ENCODE measurements at regions not wholly inside any gene's neighbourhood (a gene's known extent, or its start where the extent isn't known, plus 50 kb on each side); places are given as distances from the start of the nearest gene placed in this dataset.

DNA sequence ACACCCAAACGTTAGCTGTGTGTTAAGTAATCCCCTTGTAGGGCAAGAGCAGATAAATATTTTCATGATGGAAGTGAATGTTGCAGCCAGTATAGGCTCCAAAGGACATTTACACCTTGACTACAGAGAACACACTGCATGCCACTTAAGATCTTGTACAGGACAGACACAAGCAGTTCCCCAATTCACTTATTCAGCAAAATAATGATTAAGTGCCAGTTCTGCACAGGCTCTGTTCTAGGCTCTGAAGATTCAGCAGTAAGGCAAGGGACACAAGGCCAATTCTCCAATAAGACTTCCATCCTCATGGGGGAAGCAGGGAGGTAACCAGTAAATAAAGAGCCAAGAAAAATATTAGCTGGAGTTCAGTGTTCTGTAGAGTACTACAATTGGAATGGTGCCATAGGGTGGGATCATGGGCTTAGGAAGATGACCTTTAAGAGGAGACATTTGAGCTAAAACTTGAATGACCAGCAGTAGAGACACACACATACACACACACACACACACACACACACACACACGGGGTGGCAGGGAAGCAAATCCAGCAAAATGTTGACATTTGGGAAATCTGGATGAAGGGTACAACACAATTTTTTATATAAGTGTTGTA is 199.9 kb upstream of the JUN start:
- TF ChIP-seq, protein P1, sequence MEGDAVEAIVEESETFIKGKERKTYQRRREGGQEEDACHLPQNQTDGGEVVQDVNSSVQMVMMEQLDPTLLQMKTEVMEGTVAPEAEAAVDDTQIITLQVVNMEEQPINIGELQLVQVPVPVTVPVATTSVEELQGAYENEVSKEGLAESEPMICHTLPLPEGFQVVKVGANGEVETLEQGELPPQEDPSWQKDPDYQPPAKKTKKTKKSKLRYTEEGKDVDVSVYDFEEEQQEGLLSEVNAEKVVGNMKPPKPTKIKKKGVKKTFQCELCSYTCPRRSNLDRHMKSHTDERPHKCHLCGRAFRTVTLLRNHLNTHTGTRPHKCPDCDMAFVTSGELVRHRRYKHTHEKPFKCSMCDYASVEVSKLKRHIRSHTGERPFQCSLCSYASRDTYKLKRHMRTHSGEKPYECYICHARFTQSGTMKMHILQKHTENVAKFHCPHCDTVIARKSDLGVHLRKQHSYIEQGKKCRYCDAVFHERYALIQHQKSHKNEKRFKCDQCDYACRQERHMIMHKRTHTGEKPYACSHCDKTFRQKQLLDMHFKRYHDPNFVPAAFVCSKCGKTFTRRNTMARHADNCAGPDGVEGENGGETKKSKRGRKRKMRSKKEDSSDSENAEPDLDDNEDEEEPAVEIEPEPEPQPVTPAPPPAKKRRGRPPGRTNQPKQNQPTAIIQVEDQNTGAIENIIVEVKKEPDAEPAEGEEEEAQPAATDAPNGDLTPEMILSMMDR (IDR thresholded peaks at IDR 0.05) = no peak
- no peak for TF ChIP-seq POLR2A (IDR thresholded peaks at IDR 0.05)

All from lower leg skin (tissue), 3 donors.